HCT116 (cell line): ENCODE measurements at regions not wholly inside any gene's neighbourhood (a gene's known extent, or its start where the extent isn't known, plus 50 kb on each side); places are given as distances from the start of the nearest gene placed in this dataset.

ENCODE experiments used
- CBX3 ChIP-seq: IDR thresholded peaks from 2 replicates; pipeline ENCODE4 v1.6.1; 2012; ENCODE audit warnings: low read depth
- EGR1 ChIP-seq: IDR thresholded peaks from 2 replicates; pipeline ENCODE4 v1.6.1; 2012; ENCODE audit warnings: low read depth
- EZH2 ChIP-seq: fragments of 200-600 bp; sonication (generic); IDR thresholded peaks from 2 replicates; pipeline ENCODE4 v1.6.1; 2017; ENCODE audit warnings: antibody characterized with exemption, mixed run types
- MAX ChIP-seq: IDR thresholded peaks from 2 replicates; pipeline ENCODE4 v1.6.1; 2012
- POLR2A ChIP-seq: IDR thresholded peaks from 2 replicates; pipeline ENCODE4 v1.7.0; 2011; ENCODE audit warnings: borderline replicate concordance; ENCODE audit not compliant: insufficient read depth, insufficient read length; ENCODE audit errors: extremely low read depth
- POLR2AphosphoS5 ChIP-seq: IDR thresholded peaks from 2 replicates; pipeline ENCODE4 v1.6.1; 2011; ENCODE audit warnings: mild to moderate bottlenecking, low read depth, low read length, moderate library complexity
- RAD21 ChIP-seq: IDR thresholded peaks from 2 replicates; pipeline ENCODE4 v1.6.1; 2012; ENCODE audit warnings: low read depth, mild to moderate bottlenecking
- SIN3A ChIP-seq: IDR thresholded peaks from 2 replicates; pipeline ENCODE4 v1.6.1; 2012; ENCODE audit warnings: low read depth
- SRF ChIP-seq: IDR thresholded peaks from 2 replicates; pipeline ENCODE4 v1.6.1; 2012; ENCODE audit warnings: low read depth
- YY1 ChIP-seq: IDR thresholded peaks from 2 replicates; pipeline ENCODE4 v1.6.1; 2011; ENCODE audit warnings: low read length, low read depth, moderate library complexity, mild to moderate bottlenecking; ENCODE audit not compliant: insufficient replicate concordance; ENCODE audit errors: extremely low read depth
- TF ChIP-seq, protein P1 (sequence below), 3 experiments: fragments of 200-600 bp in 1 of 3; sonication (generic) in 1 of 3; IDR thresholded peaks in 2 of 3; conservative IDR thresholded peaks in 1 of 3; 2 replicates each; pipeline ENCODE4 v1.5.1; 2012 to 2017; ENCODE audit warnings: low read depth in 2 of 3, low read length in 2 of 3, antibody characterized with exemption in 1 of 3, borderline replicate concordance in 1 of 3, control low read depth in 1 of 3, mild to moderate bottlenecking in 1 of 3, mixed read lengths in 1 of 3, mixed run types in 1 of 3, moderate library complexity in 1 of 3; ENCODE audit not compliant: insufficient read depth in 1 of 3
- TF ChIP-seq, protein P2 (sequence below): IDR thresholded peaks from 2 replicates; pipeline ENCODE4 v1.6.1; 2012; ENCODE audit warnings: low read depth
- TF ChIP-seq, protein P3 (sequence below): IDR thresholded peaks from 2 replicates; pipeline ENCODE4 v1.6.1; 2012

DNA sequence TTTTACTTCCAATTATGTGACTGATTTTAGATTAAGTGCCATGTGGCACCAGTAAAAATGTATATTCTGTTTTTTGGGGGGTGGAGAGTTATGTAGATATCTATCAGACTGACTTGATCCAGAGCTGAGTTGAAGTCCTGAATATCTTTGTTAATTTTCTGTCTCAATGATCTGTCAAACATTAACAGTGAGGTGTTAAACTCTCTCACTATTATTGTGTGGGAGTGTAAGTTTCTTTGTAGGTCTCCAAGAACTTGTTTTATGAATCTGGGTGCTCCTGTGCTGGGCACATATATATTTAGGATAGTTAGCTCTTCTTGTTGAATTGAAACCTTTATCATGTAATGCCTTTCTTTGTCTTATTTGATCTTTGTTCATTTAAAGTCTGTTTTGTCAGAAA, 276.5 kb upstream of the USP25 start:
- TF ChIP-seq, protein P1, sequence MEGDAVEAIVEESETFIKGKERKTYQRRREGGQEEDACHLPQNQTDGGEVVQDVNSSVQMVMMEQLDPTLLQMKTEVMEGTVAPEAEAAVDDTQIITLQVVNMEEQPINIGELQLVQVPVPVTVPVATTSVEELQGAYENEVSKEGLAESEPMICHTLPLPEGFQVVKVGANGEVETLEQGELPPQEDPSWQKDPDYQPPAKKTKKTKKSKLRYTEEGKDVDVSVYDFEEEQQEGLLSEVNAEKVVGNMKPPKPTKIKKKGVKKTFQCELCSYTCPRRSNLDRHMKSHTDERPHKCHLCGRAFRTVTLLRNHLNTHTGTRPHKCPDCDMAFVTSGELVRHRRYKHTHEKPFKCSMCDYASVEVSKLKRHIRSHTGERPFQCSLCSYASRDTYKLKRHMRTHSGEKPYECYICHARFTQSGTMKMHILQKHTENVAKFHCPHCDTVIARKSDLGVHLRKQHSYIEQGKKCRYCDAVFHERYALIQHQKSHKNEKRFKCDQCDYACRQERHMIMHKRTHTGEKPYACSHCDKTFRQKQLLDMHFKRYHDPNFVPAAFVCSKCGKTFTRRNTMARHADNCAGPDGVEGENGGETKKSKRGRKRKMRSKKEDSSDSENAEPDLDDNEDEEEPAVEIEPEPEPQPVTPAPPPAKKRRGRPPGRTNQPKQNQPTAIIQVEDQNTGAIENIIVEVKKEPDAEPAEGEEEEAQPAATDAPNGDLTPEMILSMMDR (IDR thresholded peaks at IDR 0.05 in 2 of 3, conservative IDR thresholded peaks at IDR 0.05 in 1 of 3; ENCODE audit: borderline replicate concordance in 1 of 3, insufficient read depth in 1 of 3, low read depth in 2 of 3, low read length in 2 of 3): no peak
- TF ChIP-seq EZH2 (no peak), POLR2A (no peak), SIN3A (no peak), POLR2AphosphoS5 (no peak), MAX (no peak), CBX3 (no peak), YY1 (no peak), SRF (no peak), EGR1 (no peak), RAD21 (no peak)
- TF ChIP-seq, protein P2, sequence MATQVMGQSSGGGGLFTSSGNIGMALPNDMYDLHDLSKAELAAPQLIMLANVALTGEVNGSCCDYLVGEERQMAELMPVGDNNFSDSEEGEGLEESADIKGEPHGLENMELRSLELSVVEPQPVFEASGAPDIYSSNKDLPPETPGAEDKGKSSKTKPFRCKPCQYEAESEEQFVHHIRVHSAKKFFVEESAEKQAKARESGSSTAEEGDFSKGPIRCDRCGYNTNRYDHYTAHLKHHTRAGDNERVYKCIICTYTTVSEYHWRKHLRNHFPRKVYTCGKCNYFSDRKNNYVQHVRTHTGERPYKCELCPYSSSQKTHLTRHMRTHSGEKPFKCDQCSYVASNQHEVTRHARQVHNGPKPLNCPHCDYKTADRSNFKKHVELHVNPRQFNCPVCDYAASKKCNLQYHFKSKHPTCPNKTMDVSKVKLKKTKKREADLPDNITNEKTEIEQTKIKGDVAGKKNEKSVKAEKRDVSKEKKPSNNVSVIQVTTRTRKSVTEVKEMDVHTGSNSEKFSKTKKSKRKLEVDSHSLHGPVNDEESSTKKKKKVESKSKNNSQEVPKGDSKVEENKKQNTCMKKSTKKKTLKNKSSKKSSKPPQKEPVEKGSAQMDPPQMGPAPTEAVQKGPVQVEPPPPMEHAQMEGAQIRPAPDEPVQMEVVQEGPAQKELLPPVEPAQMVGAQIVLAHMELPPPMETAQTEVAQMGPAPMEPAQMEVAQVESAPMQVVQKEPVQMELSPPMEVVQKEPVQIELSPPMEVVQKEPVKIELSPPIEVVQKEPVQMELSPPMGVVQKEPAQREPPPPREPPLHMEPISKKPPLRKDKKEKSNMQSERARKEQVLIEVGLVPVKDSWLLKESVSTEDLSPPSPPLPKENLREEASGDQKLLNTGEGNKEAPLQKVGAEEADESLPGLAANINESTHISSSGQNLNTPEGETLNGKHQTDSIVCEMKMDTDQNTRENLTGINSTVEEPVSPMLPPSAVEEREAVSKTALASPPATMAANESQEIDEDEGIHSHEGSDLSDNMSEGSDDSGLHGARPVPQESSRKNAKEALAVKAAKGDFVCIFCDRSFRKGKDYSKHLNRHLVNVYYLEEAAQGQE: no peak
- TF ChIP-seq, protein P3, sequence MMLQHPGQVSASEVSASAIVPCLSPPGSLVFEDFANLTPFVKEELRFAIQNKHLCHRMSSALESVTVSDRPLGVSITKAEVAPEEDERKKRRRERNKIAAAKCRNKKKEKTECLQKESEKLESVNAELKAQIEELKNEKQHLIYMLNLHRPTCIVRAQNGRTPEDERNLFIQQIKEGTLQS: no peak
